Astrocyte (in vitro differentiated cells and primary cell): ENCODE measurements at regions not wholly inside any gene's neighbourhood (a gene's known extent, or its start where the extent isn't known, plus 50 kb on each side); places are given as distances from the start of the nearest gene placed in this dataset.

Source experiments
- DNase-seq: peaks from one replicate; pipeline ENCODE4 v3.0.0-alpha.2; 2010; ENCODE audit warnings: low read depth
- FAIRE-seq: peaks from 2 replicates; lab custom pipeline; 2011; peaks lifted over from hg19 to GRCh38; lab: Jason Lieb, UNC
- H2AFZ ChIP-seq: 2 replicates; pipeline ENCODE4 v1.6.0; 2012; ENCODE audit warnings: low read depth, low read length, inconsistent platforms
- H3K27ac ChIP-seq: 2 replicates; pipeline ENCODE4 v1.5.1; 2011; ENCODE audit warnings: low read depth, low read length, inconsistent platforms
- H3K27me3 ChIP-seq: 2 replicates; pipeline ENCODE4 v1.6.0; 2011; ENCODE audit warnings: low read length, inconsistent platforms; ENCODE audit not compliant: insufficient read depth
- H3K36me3 ChIP-seq: 2 replicates; pipeline ENCODE4 v1.5.1; 2011; ENCODE audit warnings: low read length, inconsistent platforms; ENCODE audit not compliant: insufficient read depth
- H3K4me1 ChIP-seq: 2 replicates; pipeline ENCODE4 v1.5.1; 2011; ENCODE audit warnings: low read length, inconsistent platforms; ENCODE audit not compliant: insufficient read depth
- H3K4me2 ChIP-seq: 2 replicates; pipeline ENCODE4 v1.6.0; 2012; ENCODE audit warnings: low read length, inconsistent platforms
- H3K4me3 ChIP-seq: 2 replicates; pipeline ENCODE4 v1.5.1; 2011; ENCODE audit warnings: low read depth, mild to moderate bottlenecking, low read length, inconsistent platforms; ENCODE audit not compliant: insufficient read depth
- H3K79me2 ChIP-seq: 2 replicates; pipeline ENCODE4 v1.6.0; 2012; ENCODE audit warnings: mild to moderate bottlenecking, low read length, inconsistent platforms; ENCODE audit not compliant: insufficient read depth
- H3K9ac ChIP-seq: 2 replicates; pipeline ENCODE4 v1.6.0; 2012; ENCODE audit warnings: mild to moderate bottlenecking, low read length, inconsistent platforms
- H3K9me3 ChIP-seq: 2 replicates; pipeline ENCODE4 v1.5.1; 2012; ENCODE audit warnings: low read depth, mild to moderate bottlenecking, low read length, inconsistent platforms; ENCODE audit not compliant: insufficient read depth
- H4K20me1 ChIP-seq: 2 replicates; pipeline ENCODE4 v1.6.0; 2012; ENCODE audit warnings: low read length, inconsistent platforms; ENCODE audit not compliant: insufficient read depth
- H3K27ac Mint-ChIP-seq: one replicate; pipeline ENCODE4 v1.8.0; 2021; ENCODE audit warnings: mild to moderate bottlenecking, mixed read lengths; ENCODE audit not compliant: unreplicated experiment
- H3K27me3 Mint-ChIP-seq: one replicate; pipeline ENCODE4 v1.8.0; 2021; ENCODE audit warnings: low read depth, mixed read lengths; ENCODE audit not compliant: unreplicated experiment
- H3K36me3 Mint-ChIP-seq: one replicate; pipeline ENCODE4 v1.8.0; 2021; ENCODE audit warnings: low read depth, mixed read lengths; ENCODE audit not compliant: unreplicated experiment
- H3K4me1 Mint-ChIP-seq: one replicate; pipeline ENCODE4 v1.8.0; 2021; ENCODE audit warnings: low read depth, mixed read lengths; ENCODE audit not compliant: unreplicated experiment
- H3K4me3 Mint-ChIP-seq: one replicate; pipeline ENCODE4 v1.8.0; 2021; ENCODE audit warnings: mild to moderate bottlenecking, moderate library complexity, mixed read lengths; ENCODE audit not compliant: unreplicated experiment
- H3K9me3 Mint-ChIP-seq: one replicate; pipeline ENCODE4 v1.8.0; 2021; ENCODE audit warnings: mild to moderate bottlenecking, mixed read lengths; ENCODE audit not compliant: unreplicated experiment
- EZH2 ChIP-seq: IDR thresholded peaks from 2 replicates; pipeline ENCODE4 v1.6.1; 2012; ENCODE audit warnings: mild to moderate bottlenecking, low read length, inconsistent platforms; ENCODE audit not compliant: insufficient read depth
- TF ChIP-seq, protein P1 (sequence below): IDR thresholded peaks from 2 replicates; pipeline ENCODE4 v1.5.1; 2011; ENCODE audit warnings: low read depth, mild to moderate bottlenecking, inconsistent platforms, low read length, moderate library complexity; ENCODE audit not compliant: insufficient read depth

DNA sequence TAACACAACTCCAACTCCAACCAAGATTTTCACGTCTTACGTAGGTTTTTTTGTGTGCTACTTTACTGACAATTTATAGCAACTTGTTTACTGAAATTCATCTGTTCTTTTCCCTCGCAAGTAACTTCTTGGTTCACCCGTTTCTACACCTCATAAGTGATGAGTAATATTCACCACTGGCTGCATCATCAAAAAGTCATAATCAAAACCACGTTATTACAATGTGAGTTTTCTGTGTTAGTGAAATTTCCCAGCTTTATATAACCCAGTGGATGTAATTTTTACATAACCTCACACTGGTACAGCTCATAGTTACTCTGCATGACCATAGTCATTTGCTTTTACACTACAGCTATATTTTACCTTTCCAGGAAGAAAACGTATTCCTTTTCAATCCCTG lies 401.1 kb upstream of the LYPLAL1 start:
- H3K9ac ChIP-seq, result no peak overlapping the region
- Mint-ChIP-seq H3K4me3 (no peak overlapping the region), H3K9me3 (no peaks in the 10 kb centered on the region), H3K27me3 (no peaks in the 10 kb centered on the region), H3K4me1 (peaks cover 6% of the 10 kb centered on the region), H3K27ac (no peak overlapping the region), H3K36me3 (no peaks in the 10 kb centered on the region)
- no peaks in the 10 kb centered on the region for H3K79me2 ChIP-seq
- H3K36me3 ChIP-seq, result no peaks in the 10 kb centered on the region
- DNase-seq, result peak; percentile 66
- H3K27me3 ChIP-seq, result no peaks in the 10 kb centered on the region
- no peaks in the 10 kb centered on the region for H3K9me3 ChIP-seq
- H3K4me2 ChIP-seq, result no peak overlapping the region
- H4K20me1 ChIP-seq, result no peaks in the 10 kb centered on the region
- no peaks in the 10 kb centered on the region for H3K4me1 ChIP-seq
- no peak overlapping the region for H3K4me3 ChIP-seq
- TF ChIP-seq, protein P1, sequence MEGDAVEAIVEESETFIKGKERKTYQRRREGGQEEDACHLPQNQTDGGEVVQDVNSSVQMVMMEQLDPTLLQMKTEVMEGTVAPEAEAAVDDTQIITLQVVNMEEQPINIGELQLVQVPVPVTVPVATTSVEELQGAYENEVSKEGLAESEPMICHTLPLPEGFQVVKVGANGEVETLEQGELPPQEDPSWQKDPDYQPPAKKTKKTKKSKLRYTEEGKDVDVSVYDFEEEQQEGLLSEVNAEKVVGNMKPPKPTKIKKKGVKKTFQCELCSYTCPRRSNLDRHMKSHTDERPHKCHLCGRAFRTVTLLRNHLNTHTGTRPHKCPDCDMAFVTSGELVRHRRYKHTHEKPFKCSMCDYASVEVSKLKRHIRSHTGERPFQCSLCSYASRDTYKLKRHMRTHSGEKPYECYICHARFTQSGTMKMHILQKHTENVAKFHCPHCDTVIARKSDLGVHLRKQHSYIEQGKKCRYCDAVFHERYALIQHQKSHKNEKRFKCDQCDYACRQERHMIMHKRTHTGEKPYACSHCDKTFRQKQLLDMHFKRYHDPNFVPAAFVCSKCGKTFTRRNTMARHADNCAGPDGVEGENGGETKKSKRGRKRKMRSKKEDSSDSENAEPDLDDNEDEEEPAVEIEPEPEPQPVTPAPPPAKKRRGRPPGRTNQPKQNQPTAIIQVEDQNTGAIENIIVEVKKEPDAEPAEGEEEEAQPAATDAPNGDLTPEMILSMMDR, result no peak
- no peak for TF ChIP-seq EZH2
- no peak overlapping the region for H2AFZ ChIP-seq
- no peak for FAIRE-seq
- H3K27ac ChIP-seq, result no peak overlapping the region

DNA sequence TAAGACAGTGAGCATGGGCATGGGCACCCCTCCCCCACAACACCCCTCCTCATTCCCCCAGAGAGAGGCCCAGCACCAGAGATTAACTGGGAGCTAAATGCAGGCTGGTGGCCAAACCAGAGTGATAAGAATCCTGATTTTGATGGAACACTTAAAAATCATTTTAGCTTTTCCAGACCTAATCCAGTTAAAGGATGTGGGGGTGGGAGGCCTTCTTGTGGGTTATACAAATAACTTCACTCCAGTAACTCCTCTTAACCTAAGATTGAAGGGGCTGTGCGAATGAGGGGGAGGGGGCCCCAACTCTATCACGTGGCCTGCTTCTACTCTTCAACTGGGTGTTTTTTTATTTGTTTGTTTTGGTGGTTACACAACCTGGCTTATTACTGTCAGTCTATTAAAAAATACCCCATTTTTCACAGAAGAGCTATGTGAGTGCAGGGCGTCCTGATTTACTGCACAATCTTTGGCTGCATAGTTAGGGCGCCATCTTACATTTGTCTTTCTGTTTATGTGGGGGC lies 398.1 kb upstream of the LYPLAL1 start:
- no peaks in the 10 kb centered on the region for H3K27me3 Mint-ChIP-seq
- TF ChIP-seq, protein P1, result no peak
- no peak for TF ChIP-seq EZH2
- H3K27ac Mint-ChIP-seq, result no peak overlapping the region
- no peaks in the 10 kb centered on the region for H4K20me1 ChIP-seq
- H3K4me2 ChIP-seq, result no peak overlapping the region
- no peak overlapping the region for H3K4me3 Mint-ChIP-seq
- no peaks in the 10 kb centered on the region for H3K9me3 Mint-ChIP-seq
- H3K36me3 Mint-ChIP-seq, result no peaks in the 10 kb centered on the region
- H3K27ac ChIP-seq, result no peak overlapping the region
- no peak overlapping the region for H3K4me3 ChIP-seq
- no peaks in the 10 kb centered on the region for H3K36me3 ChIP-seq
- no peak overlapping the region for H3K9ac ChIP-seq
- peaks cover 4% of the 10 kb centered on the region for H3K4me1 ChIP-seq
- DNase-seq, result peak; percentile 66
- H3K27me3 ChIP-seq, result no peaks in the 10 kb centered on the region
- no peak overlapping the region for H2AFZ ChIP-seq
- peaks cover 10% of the 10 kb centered on the region for H3K4me1 Mint-ChIP-seq
- FAIRE-seq, result no peak
- H3K79me2 ChIP-seq, result no peaks in the 10 kb centered on the region
- H3K9me3 ChIP-seq, result no peaks in the 10 kb centered on the region

DNA sequence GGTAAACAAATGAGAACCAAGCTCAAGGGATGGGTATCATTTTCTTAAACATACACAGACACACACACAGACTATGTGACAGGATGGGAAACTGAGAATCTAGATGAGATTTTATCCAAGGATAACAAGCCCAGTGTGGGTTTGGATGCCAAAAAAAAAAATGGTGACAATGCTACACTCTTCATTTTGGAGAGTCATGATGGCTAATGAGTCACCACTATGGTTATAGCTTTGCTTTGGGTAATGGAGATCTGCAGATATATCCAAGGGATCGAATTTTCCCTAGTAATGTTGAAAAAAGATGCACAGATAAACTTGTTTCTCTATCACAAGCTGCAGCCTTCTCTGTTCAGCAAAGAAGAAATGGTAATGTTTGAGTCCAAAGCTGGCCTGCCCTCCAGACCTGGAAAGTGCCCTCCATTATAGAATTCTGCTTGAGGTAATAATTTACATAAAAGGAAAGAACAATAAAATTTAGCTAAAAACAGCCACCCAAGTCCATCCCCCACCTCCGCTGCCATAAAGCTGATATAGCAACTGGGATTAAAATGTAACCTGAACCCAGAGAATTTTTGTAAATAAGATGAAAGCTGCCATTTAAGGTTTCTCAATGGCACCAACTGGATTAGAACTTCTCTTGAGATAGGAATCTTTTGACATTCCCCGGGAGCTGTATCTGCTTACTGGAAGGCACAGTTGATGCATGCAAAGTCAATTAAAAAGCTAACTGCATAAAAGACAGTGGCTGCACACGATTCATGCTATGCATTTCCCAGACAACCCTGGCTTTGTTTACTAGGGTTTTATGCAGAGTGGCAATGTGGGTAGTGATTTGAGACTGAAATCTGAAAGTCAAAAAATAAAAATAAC lies 395.2 kb upstream of the LYPLAL1 start:
- no peak overlapping the region for H3K27ac Mint-ChIP-seq
- H4K20me1 ChIP-seq, result no peaks in the 10 kb centered on the region
- no peak for TF ChIP-seq EZH2
- TF ChIP-seq, protein P1, result no peak
- no peak overlapping the region for H3K4me3 Mint-ChIP-seq
- no peaks in the 10 kb centered on the region for H3K36me3 Mint-ChIP-seq
- peaks cover 4% of the 10 kb centered on the region for H3K4me1 ChIP-seq
- no peak overlapping the region for H3K4me2 ChIP-seq
- H3K9me3 Mint-ChIP-seq, result peaks cover 2% of the 10 kb centered on the region
- H3K27me3 Mint-ChIP-seq, result no peaks in the 10 kb centered on the region
- H3K4me3 ChIP-seq, result no peak overlapping the region
- no peak overlapping the region for H2AFZ ChIP-seq
- DNase-seq (no peak), FAIRE-seq (no peak)
- no peaks in the 10 kb centered on the region for H3K9me3 ChIP-seq
- no peaks in the 10 kb centered on the region for H3K79me2 ChIP-seq
- H3K36me3 ChIP-seq, result no peaks in the 10 kb centered on the region
- H3K9ac ChIP-seq, result no peak overlapping the region
- no peaks in the 10 kb centered on the region for H3K27me3 ChIP-seq
- no peak overlapping the region for H3K27ac ChIP-seq
- H3K4me1 Mint-ChIP-seq, result peaks cover 7% of the 10 kb centered on the region
